OCI-LY1 (cell line): ENCODE measurements at regions not wholly inside any gene's neighbourhood (a gene's known extent, or its start where the extent isn't known, plus 50 kb on each side); places are given as distances from the start of the nearest gene placed in this dataset.
"Not testable (repeated sequence)": the region's sequence is repeated elsewhere in the genome, so short reads cannot be mapped to it uniquely, and the experiment has no call there.

Experiments used
- CTCF ChIP-seq: fragments of 200-600 bp; sonication (generic), shearing (Covaris generic); IDR thresholded peaks from 2 replicates; pipeline ENCODE4 v1.5.1; 2017; ENCODE audit warnings: mild to moderate bottlenecking, antibody characterized with exemption, low read length, moderate library complexity, mixed read lengths
- EZH2 ChIP-seq: fragments of 200-600 bp; sonication (generic), shearing (Covaris generic); IDR thresholded peaks from 2 replicates; pipeline ENCODE4 v1.8.0; 2017; ENCODE audit warnings: borderline replicate concordance, mixed run types, mild to moderate bottlenecking, antibody characterized with exemption, low read length, moderate library complexity, mixed read lengths

- not testable (repeated sequence) for TF ChIP-seq CTCF, EZH2
Observed at GRCh38 chr3:90206482-90206881, 1099.1 kb downstream of the EPHA3 start.
